GM18507 (cell line): ENCODE measurements at regions not wholly inside any gene's neighbourhood (a gene's known extent, or its start where the extent isn't known, plus 50 kb on each side); places are given as distances from the start of the nearest gene placed in this dataset.
"Not testable (repeated sequence)": the region's sequence is repeated elsewhere in the genome, so short reads cannot be mapped to it uniquely, and the experiment has no call there.

ENCODE experiments used
- DNase-seq: peaks from one replicate; pipeline ENCODE4 v3.0.0; 2011; ENCODE audit warnings: low read depth; ENCODE audit not compliant: insufficient read length; ENCODE audit errors: extremely low spot score
- FAIRE-seq: peaks from 2 replicates; lab custom pipeline; 2011; peaks lifted over from hg19 to GRCh38; lab: Jason Lieb, UNC

DNA sequence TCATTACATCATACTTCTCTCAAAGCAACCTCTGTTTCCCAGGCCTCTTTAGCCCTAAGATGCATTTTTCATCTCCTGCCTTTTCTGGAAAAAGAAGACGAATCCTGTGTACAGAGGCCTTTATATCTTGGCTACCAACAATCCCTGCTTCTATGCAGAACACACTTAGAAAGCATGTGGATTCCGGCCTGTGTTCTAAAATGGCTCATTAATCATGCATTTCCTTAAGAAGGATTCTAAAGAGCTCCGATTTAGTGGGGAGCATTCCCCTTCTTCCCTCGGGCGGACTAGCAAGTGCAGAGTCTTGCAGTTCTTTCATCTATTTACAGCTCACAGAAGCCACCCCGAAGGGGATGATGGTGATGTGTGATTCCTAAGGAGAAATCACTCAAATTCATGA, 1212.9 kb downstream of the TYW1 start:
- DNase-seq, result no peak
- no peak for FAIRE-seq

DNA sequence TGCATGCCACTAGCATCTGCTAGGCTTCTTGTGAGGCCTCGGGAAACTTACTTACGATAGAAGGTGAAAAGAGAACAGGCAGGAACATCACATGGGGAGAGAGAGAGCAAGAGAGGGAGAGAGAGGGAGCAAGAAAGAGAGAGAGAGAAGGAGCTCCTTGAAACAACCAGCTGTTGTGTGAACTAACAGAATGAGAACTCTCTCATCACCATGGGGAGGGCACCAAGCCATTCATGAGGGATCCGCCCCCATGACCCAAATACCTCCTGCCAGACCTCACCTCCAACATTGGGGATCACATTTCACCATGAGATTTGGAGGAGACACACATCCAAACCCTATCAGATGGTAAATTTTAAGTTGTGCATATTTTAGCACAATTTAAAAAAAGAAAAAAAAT, 1217.2 kb downstream of the TYW1 start:
- FAIRE-seq (no peak), DNase-seq (no peak)

DNA sequence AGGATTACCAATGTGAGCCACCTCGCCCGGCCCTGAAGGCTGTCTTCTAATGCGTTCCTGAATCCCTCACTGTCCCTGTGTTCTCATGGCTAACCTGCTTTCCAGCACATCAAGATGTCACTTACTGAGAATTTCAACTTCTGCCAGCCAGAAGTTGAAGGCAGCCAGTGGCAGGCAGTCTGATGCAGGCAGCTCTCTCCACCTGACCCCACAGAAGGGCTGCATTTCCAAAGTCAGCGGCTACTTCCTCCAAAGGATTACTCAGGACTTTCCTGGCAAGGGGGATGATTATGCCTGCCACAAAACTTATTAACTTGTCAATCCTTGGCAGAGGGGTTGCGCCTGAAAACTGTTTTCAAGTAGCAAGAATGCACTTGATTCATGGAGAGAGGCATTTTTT, 1219.4 kb downstream of the TYW1 start:
- DNase-seq (no peak), FAIRE-seq (no peak)

DNA sequence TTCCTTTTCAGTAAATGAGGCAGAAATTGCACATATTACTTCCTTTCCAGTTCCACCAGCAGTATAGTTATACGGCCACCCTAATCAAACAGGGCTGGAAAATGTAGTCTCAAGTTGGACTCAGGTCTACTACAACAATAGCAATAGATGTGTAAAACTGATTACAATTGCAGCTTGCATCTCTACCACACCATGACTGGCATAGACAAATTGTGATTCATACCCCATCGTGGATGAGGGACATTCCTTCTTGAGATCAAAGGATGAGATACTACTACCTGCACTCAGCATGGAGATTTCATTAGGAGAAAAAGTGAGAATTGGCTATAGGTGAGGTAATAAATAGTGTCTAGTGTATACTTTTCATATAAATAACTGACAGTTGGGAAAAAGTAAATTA, 1220.8 kb downstream of the TYW1 start:
- FAIRE-seq, result no peak
- DNase-seq, result no peak

DNA sequence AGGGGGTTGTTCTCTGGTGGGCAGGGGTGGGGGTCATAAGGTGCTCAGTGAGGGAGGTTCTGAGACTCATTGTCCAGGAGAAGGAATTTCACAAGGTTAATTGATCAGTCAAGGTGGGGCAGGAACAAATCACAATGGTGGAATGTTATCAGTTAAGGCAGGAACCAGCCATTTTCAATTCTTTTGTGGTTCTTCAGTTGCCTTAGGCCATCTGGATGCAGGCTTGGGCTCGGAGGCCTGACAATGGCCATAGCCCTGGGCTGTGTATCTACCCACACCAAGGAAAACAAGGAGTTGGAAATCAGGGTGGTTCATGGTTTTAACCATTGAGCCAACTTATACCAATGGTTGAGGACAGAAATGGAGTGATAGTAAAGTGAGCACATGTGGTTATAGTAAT, 1221.8 kb downstream of the TYW1 start:
- FAIRE-seq, result no peak

DNA sequence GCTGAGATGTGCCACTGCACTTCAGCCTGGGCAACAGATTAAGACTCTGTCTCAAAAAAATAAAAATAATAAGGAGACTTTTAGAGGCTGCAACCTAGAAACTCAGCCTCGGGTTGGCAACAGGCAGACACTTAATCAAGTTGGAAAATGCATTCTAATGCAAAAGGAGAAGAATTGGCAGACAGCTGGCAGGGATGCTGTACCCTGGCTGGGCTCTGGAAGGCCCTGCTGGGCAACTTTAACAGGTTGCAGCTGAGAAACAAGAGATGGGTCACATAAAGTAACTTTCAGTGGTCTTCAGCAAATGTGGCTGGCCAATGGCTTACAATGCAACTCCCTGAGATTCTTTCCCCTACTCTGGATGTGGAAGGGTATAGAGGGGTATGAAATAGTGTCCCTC, 1225.7 kb downstream of the TYW1 start:
- DNase-seq (no peak), FAIRE-seq (no peak)

More for the DNA sequence above, 1221.8 kb downstream of the TYW1 start:
- no peak for DNase-seq

DNA sequence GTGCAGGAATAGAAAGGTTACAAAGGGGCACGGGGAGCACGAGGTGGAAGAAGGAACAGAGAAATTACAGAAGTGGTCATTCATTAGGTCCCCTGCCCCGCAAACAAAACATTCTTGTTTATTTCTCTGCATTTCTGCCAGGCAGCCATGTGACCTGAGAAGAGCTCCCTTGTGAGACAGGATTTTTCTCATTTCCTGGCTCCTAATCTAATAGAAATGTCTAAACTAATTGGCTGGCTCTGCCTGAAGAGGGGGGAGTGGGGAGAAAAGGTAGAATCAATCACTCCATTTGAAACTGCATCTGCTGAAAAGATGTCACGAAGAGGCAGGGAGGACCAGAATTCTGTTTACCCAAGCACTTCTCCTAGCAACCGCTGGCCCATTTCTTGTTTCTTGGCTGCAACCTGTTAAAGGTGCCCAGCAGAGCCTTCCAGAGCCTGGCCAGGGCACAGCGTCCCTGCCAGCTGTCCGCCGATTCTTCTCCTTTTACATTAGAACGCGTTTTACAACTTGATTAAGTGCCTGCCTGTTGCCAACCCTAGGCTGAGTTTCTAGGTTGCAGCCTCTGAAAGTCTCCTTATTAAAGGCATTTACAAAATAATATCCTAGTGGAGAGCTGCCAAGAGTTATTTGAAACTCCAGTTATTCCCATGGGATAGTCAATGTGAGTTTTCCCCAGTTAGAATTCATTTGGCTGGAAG, 1227.6 kb downstream of the TYW1 start:
- DNase-seq, result no peak
- FAIRE-seq, result no peak

DNA sequence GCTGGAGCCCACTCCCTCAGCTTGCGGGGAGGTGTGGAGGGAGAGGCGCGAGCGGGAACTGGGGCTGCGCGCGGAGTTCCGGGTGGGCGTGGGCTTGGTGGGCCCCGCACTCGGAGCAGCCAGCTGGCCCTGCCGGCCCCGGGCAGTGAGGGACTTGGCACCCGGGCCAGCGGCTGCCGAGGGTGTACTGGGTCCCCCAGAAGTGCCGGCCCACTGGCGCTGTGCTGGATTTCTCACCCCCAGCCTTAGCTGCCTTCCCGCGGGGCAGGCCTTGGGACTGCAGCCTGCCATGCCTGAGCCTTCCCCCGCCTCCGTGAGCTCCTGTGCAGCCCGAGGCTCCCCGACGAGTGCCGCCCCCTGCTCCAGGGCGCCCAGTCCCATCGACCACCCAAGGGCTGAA, 1234.4 kb downstream of the TYW1 start:
- DNase-seq, FAIRE-seq: not testable (repeated sequence)

DNA sequence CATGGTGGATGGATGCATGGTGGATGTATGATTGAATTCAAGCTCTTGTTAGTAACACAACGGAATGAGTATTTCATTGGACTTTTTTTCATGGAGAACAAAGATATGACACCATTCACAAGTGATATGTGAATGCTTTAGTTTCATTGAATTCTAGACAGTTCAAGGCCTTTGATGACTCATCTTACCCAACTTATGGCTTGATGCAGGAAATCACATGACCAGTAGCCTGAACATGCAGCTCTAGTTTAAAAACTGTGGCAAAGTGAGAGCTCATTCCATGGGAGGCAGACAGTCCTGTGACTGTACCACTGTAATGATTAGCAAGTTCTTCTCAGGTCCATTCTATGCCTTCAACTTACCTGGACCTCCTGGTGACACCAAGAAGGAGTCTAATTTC, 1239.3 kb downstream of the TYW1 start:
- DNase-seq (no peak), FAIRE-seq (no peak)

DNA sequence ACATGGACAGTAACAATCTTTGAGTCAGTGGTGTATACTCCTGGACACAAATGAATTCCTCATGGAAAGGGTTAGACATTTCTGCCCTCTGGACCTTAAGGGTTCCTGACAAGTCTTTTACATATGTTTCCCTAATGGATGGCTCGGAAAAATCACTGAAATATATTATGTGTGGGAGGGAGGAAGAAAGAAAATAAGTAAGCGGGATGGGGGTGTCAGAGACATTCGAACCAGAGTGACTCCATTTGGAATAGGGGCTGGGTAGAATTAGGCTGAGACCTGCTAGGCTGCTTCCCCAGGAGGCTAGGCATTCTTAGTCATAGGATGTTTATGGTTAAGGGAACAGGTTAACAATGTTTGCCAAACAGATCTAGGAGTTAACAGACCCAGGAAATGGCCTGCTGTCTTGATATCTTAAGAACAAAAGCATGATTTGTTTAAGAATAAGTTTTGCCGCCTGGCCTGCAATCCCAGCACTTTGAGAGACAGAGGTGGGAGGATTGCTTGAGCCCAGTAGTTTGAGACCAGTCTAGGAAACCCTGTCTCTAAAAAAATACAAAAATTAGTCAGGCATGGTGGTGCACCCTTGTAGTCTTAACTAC, 1241.7 kb downstream of the TYW1 start:
- DNase-seq, result no peak
- no peak for FAIRE-seq

DNA sequence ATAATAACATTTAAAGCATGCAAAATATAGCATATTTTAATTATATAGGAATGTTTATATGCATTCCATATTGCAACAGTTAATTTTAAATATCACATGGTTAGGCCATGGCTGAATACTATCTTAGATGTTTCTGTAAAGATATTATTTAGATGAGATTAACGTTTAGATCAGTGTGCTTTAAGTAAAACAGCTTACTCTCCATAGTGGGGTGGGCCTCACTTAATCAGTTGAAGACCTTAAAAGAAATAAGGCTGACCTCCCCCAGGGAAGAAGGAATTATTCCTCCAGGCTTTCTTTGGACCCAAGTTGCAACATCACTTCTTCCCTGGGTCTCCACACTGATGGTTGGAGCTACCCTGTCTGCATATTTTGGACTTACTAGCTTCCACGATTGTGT, 1246.5 kb downstream of the TYW1 start:
- no peak for DNase-seq
- FAIRE-seq, result no peak

DNA sequence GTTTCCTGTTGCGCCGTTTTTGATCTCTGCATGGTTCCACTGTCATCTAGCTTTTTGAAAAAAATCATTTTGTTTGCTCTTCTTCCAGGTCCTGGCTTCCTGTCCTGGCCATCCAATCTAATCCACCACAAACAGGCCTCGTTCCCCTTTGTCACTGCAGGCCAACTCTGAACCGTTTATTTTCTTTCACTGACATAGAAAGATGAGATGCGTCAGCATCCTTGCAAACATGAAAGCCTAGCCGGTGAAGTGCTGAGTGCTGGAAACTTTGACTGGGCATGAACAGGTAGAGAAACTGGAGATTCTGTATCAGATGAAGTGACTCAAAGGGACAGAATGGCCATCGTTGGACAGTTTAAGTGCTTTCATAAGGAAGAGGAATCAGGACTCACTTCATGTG, 1247.8 kb downstream of the TYW1 start:
- FAIRE-seq (no peak), DNase-seq (no peak)

DNA sequence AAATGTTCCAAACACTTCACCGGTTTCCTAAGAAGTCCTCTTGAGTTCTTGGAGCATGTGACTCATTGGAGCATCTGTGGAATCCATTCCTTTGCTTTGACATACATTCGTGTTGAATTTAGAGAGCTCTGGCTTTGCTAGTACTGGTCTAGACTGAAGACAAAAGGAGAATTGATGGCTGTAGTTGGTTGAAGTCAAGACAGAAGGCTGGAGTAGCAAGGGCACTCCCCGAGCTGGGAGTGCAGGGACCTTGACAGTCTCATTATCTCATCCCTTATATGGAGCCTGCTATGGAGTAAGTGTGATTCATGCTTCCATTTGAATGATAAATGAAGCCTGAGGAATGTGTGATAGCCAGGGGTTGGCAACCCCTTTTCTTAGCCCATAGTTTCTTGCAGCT, 1249.1 kb downstream of the TYW1 start:
- FAIRE-seq, result no peak
- DNase-seq, result no peak

DNA sequence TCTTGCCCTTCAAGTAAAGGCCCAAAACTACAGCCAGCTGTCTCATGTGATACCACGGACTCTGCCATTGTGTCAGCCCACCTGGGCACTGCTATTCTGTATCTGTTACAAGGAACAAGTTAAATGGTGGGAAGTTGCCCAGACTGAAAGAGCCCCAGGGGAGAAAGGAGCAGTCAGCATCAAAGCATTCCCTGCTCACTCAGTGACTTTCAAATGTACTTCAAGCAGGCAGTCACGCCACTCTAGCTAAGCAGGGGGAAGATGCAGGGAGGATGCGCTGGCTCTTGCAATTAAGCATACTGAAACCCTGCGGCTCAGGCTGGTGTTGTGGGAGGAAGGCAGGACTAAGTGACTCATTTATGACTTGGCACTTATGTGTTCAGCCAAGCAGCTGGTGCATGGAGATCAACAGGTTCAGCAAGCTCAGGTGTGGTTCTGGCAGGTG, 1249.6 kb downstream of the TYW1 start:
- FAIRE-seq, result no peak
- DNase-seq, result no peak

DNA sequence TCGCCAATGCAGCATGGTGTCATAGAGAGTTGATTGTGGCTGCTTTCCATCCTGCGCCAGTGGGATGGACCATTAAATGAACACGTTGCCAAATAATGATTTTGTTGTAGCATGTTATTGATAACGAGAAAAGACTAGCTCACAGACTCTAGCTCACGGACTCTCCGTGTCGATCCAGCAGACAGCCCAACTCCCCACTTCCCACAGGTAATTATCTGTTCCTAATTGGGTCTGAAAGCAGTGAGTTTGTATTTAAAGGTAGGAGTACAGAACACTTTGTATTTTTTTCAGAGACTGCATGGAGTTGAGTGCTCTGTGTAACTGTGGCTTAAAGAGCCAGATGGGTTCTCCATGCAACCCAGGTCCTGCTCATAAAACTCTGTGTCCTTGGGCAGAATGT, 1250.5 kb downstream of the TYW1 start:
- no peak for DNase-seq

DNA sequence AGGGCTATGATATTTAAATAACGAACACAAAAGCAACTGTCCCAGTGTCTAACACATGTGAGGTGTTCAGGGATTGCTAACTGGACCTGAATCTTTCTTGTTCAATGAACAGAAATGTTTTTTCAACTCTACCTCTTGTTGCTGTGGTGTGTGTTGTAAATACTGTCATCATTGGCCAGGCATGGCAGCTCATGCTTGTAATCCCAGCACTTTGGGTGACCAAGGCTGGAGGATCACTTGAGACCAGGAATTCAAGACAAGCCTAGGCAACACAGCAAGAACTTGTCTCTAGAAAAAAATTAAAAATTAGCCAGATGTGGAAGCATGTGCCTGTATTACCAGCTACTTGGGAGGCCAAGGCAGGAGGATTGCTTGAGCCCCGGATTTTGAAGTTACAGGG, 1250.9 kb downstream of the TYW1 start:
- no peak for FAIRE-seq
- DNase-seq, result no peak

More for the DNA sequence above, 1250.5 kb downstream of the TYW1 start:
- no peak for FAIRE-seq

DNA sequence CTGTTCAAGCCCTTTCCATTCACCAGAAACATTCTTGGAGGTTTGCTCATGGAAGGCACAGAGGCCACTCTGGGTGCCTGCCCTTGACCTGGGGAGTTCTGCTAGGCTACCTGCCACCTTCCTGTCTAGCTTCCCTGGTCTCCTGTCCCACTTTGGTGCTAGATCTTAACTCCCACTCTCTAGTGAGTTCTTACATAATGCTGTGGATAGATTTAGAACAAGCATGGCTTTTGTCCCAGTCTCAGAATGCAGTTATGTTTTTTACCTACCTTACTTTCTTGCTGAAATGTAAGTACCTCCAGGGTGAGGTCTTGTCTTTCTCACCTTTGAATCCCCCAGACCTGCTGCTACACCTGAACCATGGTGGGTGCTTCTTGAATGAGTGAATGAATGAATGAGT, 1252.3 kb downstream of the TYW1 start:
- FAIRE-seq (no peak), DNase-seq (no peak)

DNA sequence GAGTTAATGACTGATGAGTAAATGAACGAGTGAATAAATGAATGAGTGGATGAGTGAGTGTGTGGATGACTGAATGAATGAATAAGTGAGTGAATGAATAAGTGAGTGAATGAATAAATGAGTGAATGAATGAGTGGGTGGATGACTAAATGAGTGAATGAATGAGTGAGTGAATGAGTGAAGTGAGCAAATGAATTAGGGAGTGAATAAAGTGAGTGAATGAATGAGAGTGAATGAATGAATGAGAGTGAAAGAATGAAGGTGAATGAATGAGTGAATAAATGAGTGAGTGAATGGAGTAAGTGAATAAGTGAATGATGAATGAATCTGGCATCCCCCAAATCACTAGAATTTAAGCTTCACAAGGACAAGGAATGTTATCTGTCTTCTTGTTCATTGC, 1253.0 kb downstream of the TYW1 start:
- DNase-seq (no peak), FAIRE-seq (no peak)

DNA sequence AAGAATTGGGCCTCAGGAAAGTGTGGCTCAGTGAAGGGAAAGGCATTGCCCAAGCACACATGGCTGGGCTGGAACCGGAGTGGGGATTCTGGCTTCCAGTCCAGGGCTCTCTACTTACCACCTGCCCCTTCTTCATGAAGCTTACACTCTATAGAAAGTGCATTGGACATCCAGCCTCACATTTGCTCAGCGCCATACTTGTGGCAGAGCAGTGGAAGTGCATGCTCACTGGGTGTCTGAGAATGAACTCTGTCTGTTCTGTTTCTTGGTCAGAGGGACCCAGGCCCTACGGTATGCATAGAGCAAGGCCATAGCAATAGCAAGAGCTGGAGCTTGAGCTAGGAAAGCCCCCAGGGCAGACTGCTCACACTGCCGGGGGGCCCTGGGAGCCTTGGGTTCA, 1253.5 kb downstream of the TYW1 start:
- no peak for DNase-seq
- no peak for FAIRE-seq

DNA sequence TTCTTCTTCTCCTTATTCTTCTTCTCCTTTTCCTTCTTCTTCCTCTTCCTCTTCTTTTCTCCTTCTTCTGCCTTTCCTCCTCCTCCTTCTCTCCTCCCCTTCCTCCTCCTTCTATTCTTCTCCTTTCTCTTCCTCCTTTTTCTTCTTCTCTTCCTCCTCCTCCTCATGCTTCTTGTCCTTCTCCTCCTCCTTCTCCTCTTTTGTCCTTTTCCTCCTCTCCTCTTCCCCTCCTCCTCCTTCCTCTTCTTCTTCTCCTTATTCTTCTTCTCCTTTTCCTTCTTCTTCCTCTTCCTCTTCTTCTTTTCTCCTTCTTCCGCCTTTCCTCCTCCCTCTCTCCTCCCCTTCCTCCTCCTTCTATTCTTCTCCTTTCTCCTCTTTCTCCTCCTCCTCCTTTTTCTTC, 1258.2 kb downstream of the TYW1 start:
- not testable (repeated sequence) for FAIRE-seq

DNA sequence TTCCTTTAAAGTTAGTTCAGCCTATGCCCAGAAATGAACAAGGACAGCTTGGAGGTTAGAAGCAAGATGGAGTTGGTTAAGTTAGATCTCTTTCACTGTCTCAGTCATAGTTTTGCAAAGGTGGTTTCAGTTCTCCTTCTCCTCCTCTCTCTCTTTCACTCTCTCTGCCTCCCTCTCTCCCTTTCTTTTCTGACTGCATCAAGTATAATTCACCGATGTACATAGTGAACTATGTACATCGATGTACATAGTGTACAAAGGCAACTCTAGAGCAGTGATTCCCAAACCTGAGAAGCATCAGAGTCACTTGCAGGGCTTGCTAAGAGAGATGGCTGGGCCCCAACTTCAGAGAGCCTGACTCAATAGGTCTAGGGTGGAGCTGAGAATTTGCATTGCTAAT, 1259.7 kb downstream of the TYW1 start:
- DNase-seq, result no peak
- FAIRE-seq, result no peak

More for the DNA sequence above, 1258.2 kb downstream of the TYW1 start:
- not testable (repeated sequence) for DNase-seq
